WI38 (cell line): ENCODE measurements at regions not wholly inside any gene's neighbourhood (a gene's known extent, or its start where the extent isn't known, plus 50 kb on each side); places are given as distances from the start of the nearest gene placed in this dataset.

Source experiments
- H3K4me3 ChIP-seq: 2 replicates; pipeline ENCODE4 v1.5.1; 2011; ENCODE audit warnings: low read depth, mild to moderate bottlenecking, control low read depth, low read length
- TF ChIP-seq, protein P1 (sequence below): IDR thresholded peaks from 2 replicates; pipeline ENCODE4 v1.5.1; 2012; ENCODE audit warnings: low read depth, mild to moderate bottlenecking, control low read depth, low read length

DNA sequence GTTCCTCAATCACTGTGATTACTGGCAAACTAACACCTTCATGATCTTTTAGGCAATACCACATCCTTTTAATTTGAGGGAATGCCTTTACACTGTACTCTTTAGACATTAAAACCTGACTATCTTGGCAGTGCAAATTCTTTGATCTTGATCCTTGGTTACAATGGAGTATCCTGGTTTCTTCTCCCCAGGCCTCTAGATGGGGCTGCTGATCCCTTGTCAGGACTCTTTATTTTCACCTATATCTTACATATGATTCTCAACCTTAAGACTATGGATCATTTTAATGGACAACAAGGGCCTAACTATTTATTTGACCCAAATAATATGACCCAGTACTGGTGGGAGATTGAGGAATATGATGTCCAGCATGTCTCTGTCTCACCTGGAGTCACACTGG, 1005.5 kb upstream of the INTU start:
- no peak overlapping the region for H3K4me3 ChIP-seq
- TF ChIP-seq, protein P1, sequence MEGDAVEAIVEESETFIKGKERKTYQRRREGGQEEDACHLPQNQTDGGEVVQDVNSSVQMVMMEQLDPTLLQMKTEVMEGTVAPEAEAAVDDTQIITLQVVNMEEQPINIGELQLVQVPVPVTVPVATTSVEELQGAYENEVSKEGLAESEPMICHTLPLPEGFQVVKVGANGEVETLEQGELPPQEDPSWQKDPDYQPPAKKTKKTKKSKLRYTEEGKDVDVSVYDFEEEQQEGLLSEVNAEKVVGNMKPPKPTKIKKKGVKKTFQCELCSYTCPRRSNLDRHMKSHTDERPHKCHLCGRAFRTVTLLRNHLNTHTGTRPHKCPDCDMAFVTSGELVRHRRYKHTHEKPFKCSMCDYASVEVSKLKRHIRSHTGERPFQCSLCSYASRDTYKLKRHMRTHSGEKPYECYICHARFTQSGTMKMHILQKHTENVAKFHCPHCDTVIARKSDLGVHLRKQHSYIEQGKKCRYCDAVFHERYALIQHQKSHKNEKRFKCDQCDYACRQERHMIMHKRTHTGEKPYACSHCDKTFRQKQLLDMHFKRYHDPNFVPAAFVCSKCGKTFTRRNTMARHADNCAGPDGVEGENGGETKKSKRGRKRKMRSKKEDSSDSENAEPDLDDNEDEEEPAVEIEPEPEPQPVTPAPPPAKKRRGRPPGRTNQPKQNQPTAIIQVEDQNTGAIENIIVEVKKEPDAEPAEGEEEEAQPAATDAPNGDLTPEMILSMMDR: peak; percentile 44

DNA sequence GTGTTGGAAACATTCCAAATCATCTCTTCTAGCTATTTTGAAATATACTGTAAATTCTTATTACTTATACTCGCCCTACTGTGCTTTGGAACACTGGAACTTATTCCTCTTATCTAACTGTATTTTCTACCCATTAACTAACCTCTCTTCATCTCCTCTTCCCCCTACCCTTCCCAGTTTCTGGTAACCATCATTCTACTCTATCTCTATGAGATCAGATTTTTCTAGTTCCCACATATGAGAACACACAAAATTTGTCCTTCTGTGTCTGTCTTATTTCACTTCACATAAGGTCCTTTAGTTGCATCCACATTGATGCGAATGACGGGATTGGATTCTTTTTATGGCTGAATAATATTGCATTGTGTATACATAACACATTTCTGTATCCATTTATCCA, 1003.8 kb upstream of the INTU start:
- TF ChIP-seq, protein P1: no peak

DNA sequence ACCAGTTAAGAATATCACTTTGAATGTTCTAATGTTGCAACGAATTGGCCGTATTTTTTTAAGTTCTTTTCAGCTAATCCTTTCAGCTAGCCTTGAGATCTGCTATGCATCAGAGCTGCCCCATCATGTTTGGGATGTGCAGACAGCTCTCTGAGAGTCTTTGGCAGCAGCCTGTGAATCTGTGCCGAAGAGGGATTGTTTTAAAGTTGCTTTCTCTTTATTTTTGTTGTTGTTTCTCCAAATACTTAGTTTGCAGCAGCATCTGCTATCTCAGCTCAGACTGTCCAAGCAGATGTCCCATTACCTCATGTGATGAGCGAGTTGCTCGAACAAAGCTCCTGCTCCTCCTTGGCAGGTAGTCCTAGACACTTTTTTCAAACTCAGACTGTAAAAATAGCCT, 1002.5 kb upstream of the INTU start:
- TF ChIP-seq, protein P1: no peak
- H3K4me3 ChIP-seq: no peak overlapping the region

More for the DNA sequence above, 1003.8 kb upstream of the INTU start:
- H3K4me3 ChIP-seq: no peak overlapping the region

DNA sequence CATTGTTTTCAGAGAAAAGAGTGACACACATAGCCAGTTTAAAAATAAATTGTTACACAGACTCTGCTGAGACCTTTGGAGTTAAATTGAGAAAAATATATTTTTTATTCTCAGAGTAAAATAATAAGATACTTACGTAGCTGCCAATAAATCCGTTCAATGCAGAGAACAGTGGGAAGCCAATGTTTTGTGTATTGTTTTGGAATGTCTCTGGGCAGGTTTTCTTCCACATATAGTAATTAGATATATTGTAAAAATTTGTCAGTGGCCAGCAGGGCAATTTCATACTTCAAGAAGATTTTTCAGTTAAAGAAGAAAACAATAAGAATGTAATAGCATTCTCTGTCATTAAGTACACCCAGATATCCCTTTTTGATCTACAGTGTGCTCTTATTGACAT, 999.5 kb upstream of the INTU start:
- no peak overlapping the region for H3K4me3 ChIP-seq
- TF ChIP-seq, protein P1: no peak

DNA sequence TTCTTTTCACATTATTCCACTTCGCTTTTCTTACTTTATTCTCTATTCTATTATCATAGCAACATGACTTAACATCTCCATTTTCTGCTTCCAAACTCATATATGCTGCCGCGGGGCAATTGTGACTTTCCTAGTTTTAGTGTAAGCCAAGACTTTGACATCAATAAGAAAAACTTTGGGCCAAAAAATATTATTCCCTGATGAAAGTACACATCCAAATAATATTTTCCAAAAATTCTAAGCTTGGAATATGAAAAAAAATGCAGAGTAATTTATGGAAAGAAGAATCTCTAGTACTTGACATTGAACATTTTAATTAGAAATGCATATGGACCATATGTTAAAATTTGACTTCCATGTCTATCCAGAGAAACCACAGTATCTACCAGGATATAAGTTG, 995.1 kb upstream of the INTU start:
- H3K4me3 ChIP-seq: no peak overlapping the region
- TF ChIP-seq, protein P1: no peak

DNA sequence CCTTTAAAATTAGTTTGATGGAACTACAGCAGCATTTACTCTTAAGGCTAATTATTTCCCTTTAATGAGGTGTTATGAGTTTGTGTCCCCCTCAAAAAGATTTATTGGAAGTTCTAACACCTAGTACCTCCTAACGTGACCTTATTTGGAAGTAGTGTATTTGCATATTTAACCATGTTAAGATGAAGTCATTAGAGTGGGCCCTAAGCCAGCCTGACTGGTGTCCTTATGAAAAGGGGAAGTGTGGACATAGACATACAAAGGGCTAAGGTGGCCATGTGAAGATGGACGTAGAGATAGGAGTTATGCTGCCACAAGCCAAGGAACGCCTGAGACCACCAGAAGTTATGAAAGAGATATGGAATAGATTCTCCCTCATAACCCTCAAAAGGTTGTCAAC, 985.4 kb upstream of the INTU start:
- H3K4me3 ChIP-seq: no peak overlapping the region
- TF ChIP-seq, protein P1: no peak

DNA sequence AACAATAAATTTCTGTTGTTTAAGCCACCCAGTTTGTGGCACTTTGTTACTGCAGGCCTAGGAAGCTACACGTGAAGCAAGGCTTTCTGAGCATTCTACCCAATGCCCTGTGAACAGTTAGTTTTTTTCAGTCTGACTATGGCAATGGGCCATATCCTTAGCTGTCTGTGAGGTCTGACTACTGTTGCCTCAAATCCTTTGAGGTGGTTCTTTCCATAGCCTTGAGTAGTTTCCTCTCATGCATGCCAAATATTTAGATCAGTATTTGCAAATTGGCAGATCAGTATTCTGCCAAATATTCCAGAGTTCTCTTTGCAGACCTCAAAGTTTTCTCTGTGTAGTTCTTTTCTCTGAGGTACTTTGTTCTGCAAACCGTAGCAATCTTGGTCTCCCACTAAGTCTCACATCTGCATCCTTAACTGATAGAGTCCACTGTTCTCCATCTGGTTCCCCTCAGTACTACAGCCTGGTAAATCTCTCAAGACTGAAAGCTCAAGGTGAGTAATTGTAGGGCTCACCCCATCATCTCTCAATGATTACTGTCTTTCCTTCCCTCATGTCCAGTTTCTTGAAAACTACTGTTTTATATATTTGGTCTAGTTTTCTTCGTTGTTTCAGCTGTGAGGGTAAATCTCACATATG, 984.9 kb upstream of the INTU start:
- no peak overlapping the region for H3K4me3 ChIP-seq
- TF ChIP-seq, protein P1: no peak
